HCT116 (cell line): ENCODE measurements at regions not wholly inside any gene's neighbourhood (a gene's known extent, or its start where the extent isn't known, plus 50 kb on each side); places are given as distances from the start of the nearest gene placed in this dataset.

Source experiments
- ATAC-seq: fragments of 200-7000 bp; cut with Tn5 transposase; 2 replicates; pipeline ENCODE4 v1.9.1; 2020; ENCODE audit warnings: mild to moderate bottlenecking, moderate library complexity
- BruUV-seq: library from RNA; stranded (reverse); fragments of 400-500 nt; replicated peaks from 2 replicates; lab custom pipeline; 2021; lab: Mats Ljungman, UMichigan
- CTCF ChIA-PET: fragments of 300-600 bp; sonication (Branson Sonifier 250); formaldehyde crosslinking; loops from one replicate; lab custom pipeline; 2021; ENCODE audit warnings: antibody characterized with exemption; lab: Charles Lee
- POLR2A ChIA-PET: fragments of 300-600, 350-600 bp; sonication (Branson Sonifier 250); formaldehyde crosslinking; loops from one replicate; lab custom pipeline; 2021; ENCODE audit warnings: antibody characterized with exemption; lab: Charles Lee
- RAD21 ChIA-PET, 2 experiments: fragments of 300-600 bp; sonication (Branson Sonifier 250); formaldehyde crosslinking; loops; one replicate each; lab custom pipeline; 2023; ENCODE audit warnings: low total read pairs in 2 of 2; ENCODE audit not compliant: uncharacterized antibody in 2 of 2, unreplicated experiment in 2 of 2, low non-redundant PET in 1 of 2; lab: Charles Lee
- DNase-seq: peaks from one replicate; pipeline ENCODE4 v3.0.0-alpha.2; 2010; ENCODE audit warnings: low read depth, low spot score
- H2AFZ ChIP-seq: fragments of 200-600 bp; shearing (Covaris generic), sonication (generic); 2 replicates; pipeline ENCODE4 v1.6.1; 2017; ENCODE audit warnings: low read depth, mixed run types, mixed read lengths, antibody characterized with exemption, low read length; ENCODE audit not compliant: poor library complexity, severe bottlenecking
- H3K27ac ChIP-seq: 2 replicates; pipeline ENCODE4 v1.5.1; 2012; ENCODE audit warnings: low read depth, low read length
- H3K27me3 ChIP-seq: fragments of 200-600 bp; sonication (generic); 2 replicates; pipeline ENCODE4 v1.6.1; 2016; ENCODE audit warnings: mixed run types, low read length, mixed read lengths; ENCODE audit not compliant: insufficient read depth
- H3K36me3 ChIP-seq, 2 experiments: fragments of 200-500 bp in 1 of 2; fragments of 200-600 bp in 1 of 2; sonication (Bioruptor generic) in 1 of 2; sonication (generic) in 1 of 2; 2 replicates each; pipeline versions ENCODE4 v1.5.1 to v1.6.1; 2014 to 2016; ENCODE audit warnings: low read length in 2 of 2, inconsistent platforms in 1 of 2, mixed read lengths in 1 of 2, mixed run types in 1 of 2; ENCODE audit not compliant: insufficient read depth in 2 of 2, control insufficient read depth in 1 of 2
- H3K4me1 ChIP-seq, 2 experiments: fragments of 200-600 bp in 1 of 2; sonication (generic) in 1 of 2; 2 replicates each; pipeline versions ENCODE4 v1.5.1 to v1.6.1; 2012 to 2017; ENCODE audit warnings: low read length in 2 of 2, inconsistent platforms in 1 of 2, mild to moderate bottlenecking in 1 of 2, mixed read lengths in 1 of 2, mixed run types in 1 of 2, moderate library complexity in 1 of 2; ENCODE audit not compliant: insufficient read depth in 2 of 2, control insufficient read depth in 1 of 2
- H3K4me2 ChIP-seq: fragments of 200-600 bp; sonication (generic); 2 replicates; pipeline ENCODE4 v1.6.1; 2017; ENCODE audit warnings: mixed run types, low read length, mixed read lengths
- H3K4me3 ChIP-seq, 2 experiments: fragments of 200-600 bp in 1 of 2; sonication (generic) in 1 of 2; replicated peaks in 1 of 2; 2 replicates each; pipeline ENCODE4 v1.5.1; 2011 to 2016; ENCODE audit warnings: low read length in 2 of 2, control low read depth in 1 of 2, low read depth in 1 of 2, mild to moderate bottlenecking in 1 of 2, mixed read lengths in 1 of 2, mixed run types in 1 of 2
- H3K79me2 ChIP-seq: fragments of 200-600 bp; sonication (generic); 2 replicates; pipeline ENCODE4 v1.6.1; 2017; ENCODE audit warnings: mild to moderate bottlenecking, mixed run types, low read length, moderate library complexity, mixed read lengths; ENCODE audit not compliant: insufficient read depth
- H3K9ac ChIP-seq: fragments of 200-600 bp; sonication (generic); 2 replicates; pipeline ENCODE4 v1.6.1; 2016; ENCODE audit warnings: low read length, mixed read lengths
- H3K9me2 ChIP-seq: fragments of 200-600 bp; sonication (generic), shearing (Covaris generic); 2 replicates; pipeline ENCODE4 v1.6.1; 2017; ENCODE audit warnings: mixed run types, mild to moderate bottlenecking, moderate library complexity; ENCODE audit not compliant: insufficient read depth
- H3K9me3 ChIP-seq, 2 experiments: fragments of 200-500 bp in 1 of 2; fragments of 200-600 bp in 1 of 2; sonication (Bioruptor generic) in 1 of 2; sonication (generic) in 1 of 2; 2 replicates each; pipeline ENCODE4 v1.6.1; 2014 to 2017; ENCODE audit warnings: low read length in 2 of 2, mixed read lengths in 2 of 2, inconsistent platforms in 1 of 2, low read depth in 1 of 2, mild to moderate bottlenecking in 1 of 2, mixed run types in 1 of 2, moderate library complexity in 1 of 2; ENCODE audit not compliant: control insufficient read depth in 1 of 2, insufficient read depth in 1 of 2
- H4K20me1 ChIP-seq: fragments of 200-600 bp; sonication (generic), shearing (Covaris generic); 2 replicates; pipeline ENCODE4 v1.6.1; 2017; ENCODE audit warnings: mixed run types, mild to moderate bottlenecking, moderate library complexity; ENCODE audit not compliant: insufficient read depth
- CBX3 ChIP-seq: IDR thresholded peaks from 2 replicates; pipeline ENCODE4 v1.6.1; 2012; ENCODE audit warnings: low read depth
- CTCF ChIP-seq, 3 experiments: fragments of 200-600 bp in 1 of 3; sonication (generic) in 1 of 3; IDR thresholded peaks in 2 of 3; conservative IDR thresholded peaks in 1 of 3; 2 replicates each; pipeline ENCODE4 v1.5.1; 2012 to 2017; ENCODE audit warnings: low read depth in 2 of 3, low read length in 2 of 3, antibody characterized with exemption in 1 of 3, borderline replicate concordance in 1 of 3, control low read depth in 1 of 3, mild to moderate bottlenecking in 1 of 3, mixed read lengths in 1 of 3, mixed run types in 1 of 3, moderate library complexity in 1 of 3; ENCODE audit not compliant: insufficient read depth in 1 of 3
- EZH2phosphoT487 ChIP-seq: fragments of 200-600 bp; IDR thresholded peaks from 2 replicates; pipeline ENCODE4 v1.6.1; 2018; ENCODE audit warnings: antibody characterized with exemption, borderline replicate concordance
- JUND ChIP-seq: IDR thresholded peaks from 2 replicates; pipeline ENCODE4 v1.6.1; 2012
- MAX ChIP-seq: IDR thresholded peaks from 2 replicates; pipeline ENCODE4 v1.6.1; 2012
- POLR2AphosphoS5 ChIP-seq: IDR thresholded peaks from 2 replicates; pipeline ENCODE4 v1.6.1; 2011; ENCODE audit warnings: mild to moderate bottlenecking, low read depth, low read length, moderate library complexity
- RAD21 ChIP-seq: IDR thresholded peaks from 2 replicates; pipeline ENCODE4 v1.6.1; 2012; ENCODE audit warnings: low read depth, mild to moderate bottlenecking
- REST ChIP-seq: IDR thresholded peaks from 2 replicates; pipeline ENCODE4 v1.6.1; 2012; ENCODE audit warnings: low read depth
- SIN3A ChIP-seq: IDR thresholded peaks from 2 replicates; pipeline ENCODE4 v1.6.1; 2012; ENCODE audit warnings: low read depth
- SRF ChIP-seq: IDR thresholded peaks from 2 replicates; pipeline ENCODE4 v1.6.1; 2012; ENCODE audit warnings: low read depth
- TCF7L2 ChIP-seq: IDR thresholded peaks from 2 replicates; pipeline ENCODE4 v1.7.0; 2011; ENCODE audit warnings: borderline replicate concordance, inconsistent platforms; ENCODE audit not compliant: insufficient read depth, insufficient read length; ENCODE audit errors: extremely low read depth
- YY1 ChIP-seq: IDR thresholded peaks from 2 replicates; pipeline ENCODE4 v1.6.1; 2011; ENCODE audit warnings: low read length, low read depth, moderate library complexity, mild to moderate bottlenecking; ENCODE audit not compliant: insufficient replicate concordance; ENCODE audit errors: extremely low read depth
- ZBTB33 ChIP-seq: IDR thresholded peaks from 2 replicates; pipeline ENCODE4 v1.6.1; 2011; ENCODE audit warnings: mild to moderate bottlenecking, low read length, moderate library complexity; ENCODE audit not compliant: insufficient replicate concordance; ENCODE audit errors: extremely low read depth
- ZFX ChIP-seq: fragments of 450-650 bp; IDR thresholded peaks from 2 replicates; pipeline ENCODE4 v1.6.1; 2017
- ZNF274 ChIP-seq: fragments of 200-500 bp; sonication (Bioruptor generic); IDR thresholded peaks from 2 replicates; pipeline ENCODE4 v1.6.1; 2014; ENCODE audit warnings: mild to moderate bottlenecking, low read depth, low read length, inconsistent platforms
- intact Hi-C: fragments of 100-400 bp; cut with micrococcal nuclease; formaldehyde crosslinking; loops from 2 replicates; pipeline ENCODE4 v1.10.0; 2022

GRCh38 chr12:98274430-98275130 lies 240.8 kb upstream of the TMPO start:
- Histone ChIP-seq H3K79me2 (no peaks in the 10 kb centered on the region), H3K9ac (no peak overlapping the region), H3K27me3 (peaks cover 39% of the 10 kb centered on the region), H2AFZ (no peak overlapping the region), H3K9me2 (no peaks in the 10 kb centered on the region), H4K20me1 (no peaks in the 10 kb centered on the region), H3K27ac (no peak overlapping the region), H3K36me3 (no peaks in the 10 kb centered on the region), H3K9me3 (no peaks in the 10 kb centered on the region), H3K4me3 (no peak overlapping the region), H3K4me2 (no peak overlapping the region), H3K4me1 (no peaks in the 10 kb centered on the region)
- ChIA-PET RAD21 (no interaction called here), CTCF (no interaction called here), POLR2A (no interaction called here)
- TF ChIP-seq ZNF274 (no peak), TCF7L2 (no peak), MAX (no peak), YY1 (no peak), CBX3 (no peak), ZFX (no peak), SRF (no peak), JUND (no peak), ZBTB33 (no peak), RAD21 (no peak), EZH2phosphoT487 (no peak), REST (no peak), SIN3A (no peak), CTCF (IDR thresholded peaks at IDR 0.05 in 2 of 3, conservative IDR thresholded peaks at IDR 0.05 in 1 of 3; ENCODE audit: borderline replicate concordance in 1 of 3, insufficient read depth in 1 of 3, low read depth in 2 of 3, low read length in 2 of 3) (no peak), POLR2AphosphoS5 (no peak)
- intact Hi-C loops, result no loop called here
- no peak for ATAC-seq
- no TSS peak for BruUV-seq
- no peak for DNase-seq
